GM06990 (cell line): ENCODE measurements at regions not wholly inside any gene's neighbourhood (a gene's known extent, or its start where the extent isn't known, plus 50 kb on each side); places are given as distances from the start of the nearest gene placed in this dataset.

Source experiments
- DNase-seq: peaks from one replicate; pipeline ENCODE4 v3.0.0-alpha.2; 2011; ENCODE audit not compliant: insufficient read length; ENCODE audit errors: extremely low read depth
- H3K27me3 ChIP-seq: replicated peaks from 2 replicates; pipeline ENCODE4 v1.6.0; 2011; ENCODE audit warnings: low read length; ENCODE audit not compliant: control insufficient read depth, insufficient read depth
- H3K36me3 ChIP-seq: 2 replicates; pipeline ENCODE4 v1.5.1; 2011; ENCODE audit warnings: low read length; ENCODE audit not compliant: control insufficient read depth, insufficient read depth
- H3K4me3 ChIP-seq: replicated peaks from 2 replicates; pipeline ENCODE4 v1.5.1; 2011; ENCODE audit warnings: low read depth, mild to moderate bottlenecking, control low read depth, low read length
- TF ChIP-seq, protein P1 (sequence below): IDR thresholded peaks from 2 replicates; pipeline ENCODE4 v1.5.1; 2011; ENCODE audit warnings: low read length, control low read depth, mild to moderate bottlenecking, inconsistent platforms; ENCODE audit not compliant: insufficient read depth, poor library complexity, severe bottlenecking

DNA sequence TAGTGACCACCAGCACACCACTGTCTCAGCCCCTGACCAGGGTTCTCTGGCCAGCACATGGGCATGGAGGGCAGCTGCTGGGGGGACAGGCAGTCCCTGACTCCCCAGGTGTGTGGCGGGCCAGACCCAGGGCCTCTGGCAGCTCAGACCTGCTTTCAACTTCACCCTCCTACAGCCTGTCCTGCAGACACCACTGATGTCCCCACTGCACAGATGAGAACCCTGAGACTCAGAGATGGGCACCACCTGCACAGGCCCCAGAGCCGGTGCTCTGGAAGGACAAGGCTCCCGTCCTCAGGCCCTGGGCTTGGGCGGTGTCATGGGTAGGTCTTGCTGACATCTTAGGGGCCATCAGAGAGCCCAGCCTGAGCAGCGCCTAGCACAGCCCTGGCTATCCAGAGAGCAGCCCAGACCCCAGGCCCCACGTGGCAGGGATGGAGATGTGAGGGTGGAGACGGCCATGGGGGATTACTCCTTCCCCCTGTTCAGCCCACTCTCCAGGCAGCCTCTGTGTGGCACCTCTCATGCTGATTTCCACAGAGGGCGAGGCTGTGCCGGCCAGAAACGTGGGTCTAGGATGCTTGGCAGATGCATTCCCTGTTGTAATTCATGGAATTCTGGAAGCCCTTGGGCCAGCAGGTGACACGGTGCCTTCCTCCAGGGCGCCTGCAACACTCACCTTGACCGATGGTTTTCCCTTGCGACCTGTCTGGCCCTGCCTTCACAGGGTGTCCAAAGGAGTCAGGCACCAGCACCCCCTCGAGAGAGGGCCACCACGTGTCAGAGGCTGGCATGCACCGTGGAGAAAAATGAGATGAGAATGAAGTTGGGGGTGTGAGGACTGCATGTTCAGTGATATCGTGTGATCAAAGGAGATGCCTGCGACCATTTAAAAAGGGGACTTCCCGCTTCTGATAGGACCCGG is 61.2 kb upstream of the GLI2 start:
- DNase-seq: no peak
- H3K27me3 ChIP-seq: no peaks in the 10 kb centered on the region; the same call in 1 of the 2 replicates
- TF ChIP-seq, protein P1, sequence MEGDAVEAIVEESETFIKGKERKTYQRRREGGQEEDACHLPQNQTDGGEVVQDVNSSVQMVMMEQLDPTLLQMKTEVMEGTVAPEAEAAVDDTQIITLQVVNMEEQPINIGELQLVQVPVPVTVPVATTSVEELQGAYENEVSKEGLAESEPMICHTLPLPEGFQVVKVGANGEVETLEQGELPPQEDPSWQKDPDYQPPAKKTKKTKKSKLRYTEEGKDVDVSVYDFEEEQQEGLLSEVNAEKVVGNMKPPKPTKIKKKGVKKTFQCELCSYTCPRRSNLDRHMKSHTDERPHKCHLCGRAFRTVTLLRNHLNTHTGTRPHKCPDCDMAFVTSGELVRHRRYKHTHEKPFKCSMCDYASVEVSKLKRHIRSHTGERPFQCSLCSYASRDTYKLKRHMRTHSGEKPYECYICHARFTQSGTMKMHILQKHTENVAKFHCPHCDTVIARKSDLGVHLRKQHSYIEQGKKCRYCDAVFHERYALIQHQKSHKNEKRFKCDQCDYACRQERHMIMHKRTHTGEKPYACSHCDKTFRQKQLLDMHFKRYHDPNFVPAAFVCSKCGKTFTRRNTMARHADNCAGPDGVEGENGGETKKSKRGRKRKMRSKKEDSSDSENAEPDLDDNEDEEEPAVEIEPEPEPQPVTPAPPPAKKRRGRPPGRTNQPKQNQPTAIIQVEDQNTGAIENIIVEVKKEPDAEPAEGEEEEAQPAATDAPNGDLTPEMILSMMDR: no peak
- no peaks in the 10 kb centered on the region for H3K36me3 ChIP-seq
- no peak overlapping the region for H3K4me3 ChIP-seq

DNA sequence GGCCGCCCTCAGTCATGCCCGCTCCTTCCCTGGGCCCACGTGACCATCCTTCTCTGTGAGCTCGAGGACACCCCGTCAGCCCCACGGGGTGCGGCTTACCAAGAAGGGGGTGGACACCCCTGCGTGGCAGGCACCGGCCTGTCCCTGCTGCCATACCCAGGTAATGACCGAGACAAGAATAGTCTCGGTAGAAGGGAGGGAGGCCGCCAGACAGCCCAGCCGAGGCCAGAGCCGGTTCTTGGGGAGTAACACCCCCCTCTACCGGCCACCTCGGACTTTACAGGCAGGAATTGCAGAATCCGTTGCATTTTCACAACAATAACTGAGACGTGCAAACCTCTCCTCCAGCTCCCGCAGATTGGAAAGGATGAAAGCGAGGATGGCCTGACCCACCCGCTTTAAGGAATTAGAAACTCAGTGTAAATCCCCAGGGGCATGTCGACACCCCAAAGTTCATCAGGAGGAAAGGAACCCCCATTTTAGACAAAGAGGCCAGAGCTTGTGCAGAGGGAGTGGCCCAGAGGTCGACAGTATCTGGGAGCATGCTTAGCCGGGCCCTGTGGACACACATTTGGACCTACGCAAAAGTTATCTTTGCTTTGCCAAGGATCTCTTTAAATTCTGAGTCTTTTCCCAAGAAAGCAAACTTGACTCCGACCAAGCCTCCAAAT is 60.1 kb upstream of the GLI2 start:
- TF ChIP-seq, protein P1: peak; percentile 79
- no peak for DNase-seq

DNA sequence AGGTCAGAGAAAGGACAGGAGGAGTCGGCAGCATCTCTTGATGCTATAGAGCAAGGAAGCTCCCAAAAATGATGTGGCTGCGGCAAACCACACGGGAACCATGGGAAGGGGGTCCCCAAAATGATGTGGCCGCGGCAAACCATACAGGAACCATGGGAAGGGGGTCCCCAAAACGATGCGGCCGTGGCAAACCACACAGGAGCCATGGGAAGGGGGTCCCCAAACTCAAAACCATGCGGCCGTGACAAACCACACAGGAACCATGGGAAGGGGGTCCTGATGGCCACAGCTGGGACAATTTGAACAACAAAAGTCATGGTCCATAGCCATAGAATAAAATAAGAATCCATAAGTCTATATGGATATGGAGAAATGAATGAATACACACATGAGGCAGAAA is 58.4 kb upstream of the GLI2 start:
- Histone ChIP-seq H3K27me3 (no peaks in the 10 kb centered on the region; the same call in 1 of the 2 replicates), H3K36me3 (no peaks in the 10 kb centered on the region), H3K4me3 (no peak overlapping the region)
- TF ChIP-seq, protein P1: no peak
- DNase-seq: no peak

More for the DNA sequence above, 60.1 kb upstream of the GLI2 start:
- H3K27me3 ChIP-seq: no peaks in the 10 kb centered on the region; the same call in 1 of the 2 replicates
- H3K36me3 ChIP-seq: no peaks in the 10 kb centered on the region
- no peak overlapping the region for H3K4me3 ChIP-seq

DNA sequence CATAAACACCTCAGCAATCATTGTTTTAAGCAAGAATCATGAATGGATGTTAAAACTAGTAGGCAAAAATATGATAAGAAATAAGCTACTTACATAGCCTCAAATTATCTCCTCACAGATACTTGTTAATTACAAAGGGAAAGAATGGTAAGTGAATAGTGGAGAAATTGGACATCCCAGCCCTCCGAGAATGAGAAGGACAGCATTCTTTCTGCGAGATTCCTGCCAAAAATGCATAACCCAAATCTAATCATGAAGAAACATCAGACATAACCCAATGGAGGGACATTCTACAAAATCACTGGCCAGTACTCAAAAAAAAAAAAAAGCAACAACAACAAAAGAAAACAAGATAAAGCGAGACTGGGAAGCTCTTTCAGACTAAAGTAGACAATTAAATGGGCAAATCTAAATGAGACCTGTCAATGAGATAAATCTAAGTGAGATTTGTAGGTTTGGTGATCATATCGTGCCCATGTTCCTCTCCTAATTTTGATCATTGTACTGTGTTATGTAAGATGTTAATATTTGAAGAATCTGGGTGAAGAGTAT is 57.9 kb upstream of the GLI2 start:
- TF ChIP-seq, protein P1: no peak
- no peak for DNase-seq
- no peaks in the 10 kb centered on the region for H3K36me3 ChIP-seq
- no peaks in the 10 kb centered on the region for H3K27me3 ChIP-seq
- H3K4me3 ChIP-seq: no peak overlapping the region

DNA sequence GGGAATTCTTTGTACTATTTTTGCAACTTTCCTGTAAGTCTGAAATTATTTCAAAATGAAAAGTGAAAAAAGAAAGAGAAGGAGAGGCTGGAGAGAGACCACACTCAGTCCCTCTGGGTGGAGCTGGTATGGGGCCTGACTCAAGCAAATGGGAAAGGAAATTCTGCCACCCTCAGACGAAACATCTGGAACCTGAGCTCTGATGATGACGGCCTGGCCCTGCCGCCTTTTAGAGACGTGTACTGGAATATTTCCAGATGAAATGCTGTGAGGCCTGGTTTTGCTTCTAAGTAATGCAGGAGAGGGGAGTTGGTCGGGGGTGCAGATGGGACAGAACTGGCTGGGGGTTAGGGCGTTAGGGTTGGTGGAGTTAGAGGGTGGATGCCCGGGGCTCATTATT is 57.4 kb upstream of the GLI2 start:
- Histone ChIP-seq H3K36me3 (no peaks in the 10 kb centered on the region), H3K4me3 (no peak overlapping the region), H3K27me3 (no peaks in the 10 kb centered on the region)
- TF ChIP-seq, protein P1: no peak
- no peak for DNase-seq
